GM12878 (cell line): ENCODE measurements at regions not wholly inside any gene's neighbourhood (a gene's known extent, or its start where the extent isn't known, plus 50 kb on each side); places are given as distances from the start of the nearest gene placed in this dataset.

ENCODE experiments used
- ATAC-seq: fragments of 200-7000 bp; cut with Tn5 transposase; 3 replicates; pipeline ENCODE4 v1.9.1; 2020; ENCODE audit warnings: mild to moderate bottlenecking, moderate library complexity
- BruUV-seq: library from RNA; stranded (reverse); fragments of 400-500 nt; replicated peaks from 2 replicates; lab custom pipeline; 2021; lab: Mats Ljungman, UMichigan
- CTCF ChIA-PET: fragments of 300-600 bp; sonication (Branson Sonifier 250); formaldehyde crosslinking; extraction: SDS; loops from one replicate; lab custom pipeline; 2021; ENCODE audit warnings: inconsistent platforms; lab: Yijun Ruan, JAX
- POLR2A ChIA-PET: fragments of 350-600 bp; formaldehyde crosslinking; extraction: SDS; loops from one replicate; lab custom pipeline; 2021; ENCODE audit warnings: inconsistent platforms; lab: Charles Lee
- RAD21 ChIA-PET: fragments of 300-600 bp; sonication (Branson Sonifier 250); formaldehyde crosslinking; loops from one replicate; lab custom pipeline; 2023; ENCODE audit warnings: antibody characterized with exemption; ENCODE audit not compliant: unreplicated experiment; lab: Charles Lee
- SMC1A ChIA-PET: fragments of 300-600 bp; sonication (Branson Sonifier 250); formaldehyde crosslinking; loops from one replicate; lab custom pipeline; 2023; ENCODE audit not compliant: unreplicated experiment, uncharacterized antibody; lab: Charles Lee
- DNase-seq: peaks from one replicate; pipeline ENCODE4 v3.0.0-alpha.2; 2011; ENCODE audit warnings: low read depth, low spot score
- FAIRE-seq: peaks from 3 replicates; lab custom pipeline; 2011; peaks lifted over from hg19 to GRCh38; lab: Jason Lieb, UNC
- H2AFZ ChIP-seq: 2 replicates; pipeline ENCODE4 v1.6.0; 2011; ENCODE audit warnings: low read depth, low read length, control low read depth; ENCODE audit not compliant: control insufficient read depth
- H3K27ac ChIP-seq: 2 replicates; pipeline ENCODE4 v1.5.1; 2011; ENCODE audit warnings: control low read depth; ENCODE audit not compliant: control insufficient read depth, insufficient read depth
- H3K27me3 ChIP-seq, 2 experiments: replicated peaks in 1 of 2; 2 replicates each; pipeline versions ENCODE4 v1.6.0 to v1.6.1; 2011; ENCODE audit warnings: low read length in 1 of 2; ENCODE audit not compliant: control insufficient read depth in 2 of 2, insufficient read depth in 2 of 2
- H3K36me3 ChIP-seq, 2 experiments: 2 replicates each; pipeline ENCODE4 v1.5.1; 2011; ENCODE audit warnings: low read length in 1 of 2; ENCODE audit not compliant: control insufficient read depth in 2 of 2, insufficient read depth in 2 of 2
- H3K4me1 ChIP-seq: 2 replicates; pipeline ENCODE4 v1.6.1; 2011; ENCODE audit warnings: mild to moderate bottlenecking, low read length, moderate library complexity, mixed read lengths; ENCODE audit not compliant: control insufficient read depth, insufficient read depth
- H3K4me2 ChIP-seq: 2 replicates; pipeline ENCODE4 v1.6.0; 2011; ENCODE audit warnings: control low read depth; ENCODE audit not compliant: control insufficient read depth, insufficient read depth
- H3K4me3 ChIP-seq: fragments of 200-600 bp; sonication (generic); 2 replicates; pipeline ENCODE4 v1.5.1; 2016
- H3K79me2 ChIP-seq: 2 replicates; pipeline ENCODE4 v1.6.0; 2011; ENCODE audit warnings: low read length; ENCODE audit not compliant: control insufficient read depth, insufficient read depth
- H3K9ac ChIP-seq: 2 replicates; pipeline ENCODE4 v1.8.0; 2011; ENCODE audit warnings: low read length, control low read depth, mixed read lengths; ENCODE audit not compliant: control insufficient read depth, insufficient read depth
- H3K9me3 ChIP-seq: replicated peaks from 3 replicates; pipeline ENCODE4 v1.5.1; 2011; ENCODE audit warnings: mild to moderate bottlenecking, low read length; ENCODE audit not compliant: control insufficient read depth, insufficient read depth
- H4K20me1 ChIP-seq: 2 replicates; pipeline ENCODE4 v1.6.0; 2011; ENCODE audit not compliant: control insufficient read depth, insufficient read depth
- CHD1 ChIP-seq: IDR thresholded peaks from 2 replicates; pipeline ENCODE4 v1.6.1; 2012; ENCODE audit warnings: low read depth, low read length, improper control_type of control experiment
- KAT2A ChIP-seq: conservative IDR thresholded peaks from 2 replicates; pipeline ENCODE4 v1.6.1; 2011; ENCODE audit warnings: low read depth, low read length; ENCODE audit not compliant: control insufficient read depth
- PML ChIP-seq: IDR thresholded peaks from 2 replicates; pipeline ENCODE4 v1.6.1; 2012; ENCODE audit warnings: low read length, inconsistent platforms
- RCOR1 ChIP-seq: conservative IDR thresholded peaks from 2 replicates; pipeline ENCODE4 v1.6.1; 2012; ENCODE audit warnings: low read depth, low read length, improper control_type of control experiment
- RELA ChIP-seq: fragments of 450-650 bp; IDR thresholded peaks from 2 replicates; pipeline ENCODE4 v1.8.0; 2014; ENCODE audit warnings: borderline replicate concordance; ENCODE audit not compliant: partially characterized antibody
- SIX5 ChIP-seq: IDR thresholded peaks from 2 replicates; pipeline ENCODE4 v1.6.1; 2011; ENCODE audit warnings: mild to moderate bottlenecking, low read depth, low read length, moderate library complexity; ENCODE audit not compliant: severe bottlenecking
- SREBF2 ChIP-seq: IDR thresholded peaks from 2 replicates; pipeline ENCODE4 v1.6.1; 2012; ENCODE audit warnings: mild to moderate bottlenecking, low read length
- TARDBP ChIP-seq: IDR thresholded peaks from 2 replicates; pipeline ENCODE4 v1.6.1; 2016; ENCODE audit warnings: borderline replicate concordance
- WGBS: methylation state at CpG from one replicate; pipeline ENCODE4 v1.1.6; 2016; ENCODE audit warnings: low lambda C conversion rate; ENCODE audit not compliant: insufficient replicate concordance, insufficient coverage; ENCODE audit errors: missing lambda C conversion rate; 5-methylcytosine and 5-hydroxymethylcytosine counted together
- in situ Hi-C: fragments of 300-500 bp; cut with MboI; formaldehyde crosslinking; loops from 9 replicates; pipeline ENCODE4 v1.14.3; 2018; ENCODE audit warnings: mixed read lengths
- intact Hi-C: fragments of 100-400 bp; cut with micrococcal nuclease; formaldehyde crosslinking; loops from one replicate; pipeline ENCODE4 v1.14.2; 2022; ENCODE audit not compliant: unreplicated experiment
- TF ChIP-seq, protein P1 (sequence below): fragments of 450-650 bp; IDR thresholded peaks from 2 replicates; pipeline ENCODE4 v1.6.1; 2017; ENCODE audit warnings: mild to moderate bottlenecking
- TF ChIP-seq, protein P2 (sequence below): fragments of 450-650 bp; formaldehyde crosslinking; IDR thresholded peaks from 2 replicates; pipeline ENCODE4 v1.5.0; 2022; ENCODE audit warnings: mild to moderate bottlenecking, missing genetic modification characterization
- TF ChIP-seq, protein P3 (sequence below): fragments of 450-650 bp; IDR thresholded peaks from 2 replicates; pipeline ENCODE4 v1.6.1; 2017; ENCODE audit warnings: mild to moderate bottlenecking, low read depth, inconsistent platforms; ENCODE audit not compliant: poor library complexity, severe bottlenecking

DNA sequence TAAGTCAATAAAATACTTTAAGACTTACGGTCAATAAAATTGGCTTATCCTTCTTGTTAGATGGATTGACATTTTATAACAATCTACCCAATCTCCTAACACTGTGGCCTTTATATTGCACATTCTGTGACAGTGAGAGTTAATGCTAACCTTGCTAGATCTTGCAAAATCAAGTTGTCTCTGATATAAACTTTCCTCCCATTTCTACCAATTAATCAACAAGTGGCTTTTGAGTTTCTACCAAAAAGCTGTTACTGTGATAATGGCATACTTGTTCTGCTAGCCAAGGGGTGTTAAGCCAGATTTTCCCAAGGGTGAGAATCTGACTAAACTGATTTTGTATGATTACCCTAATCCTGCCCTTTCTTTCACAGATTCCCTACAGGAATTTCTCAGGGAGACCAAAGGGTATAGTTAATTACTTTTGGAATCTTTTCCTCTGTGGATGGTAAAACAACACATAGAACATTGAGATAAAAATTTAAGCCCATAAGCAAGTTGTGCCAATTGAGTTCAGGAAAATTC lies 174.1 kb upstream of the SUCLG2 start:
- no peak overlapping the region for H3K9ac ChIP-seq
- TF ChIP-seq, protein P1, sequence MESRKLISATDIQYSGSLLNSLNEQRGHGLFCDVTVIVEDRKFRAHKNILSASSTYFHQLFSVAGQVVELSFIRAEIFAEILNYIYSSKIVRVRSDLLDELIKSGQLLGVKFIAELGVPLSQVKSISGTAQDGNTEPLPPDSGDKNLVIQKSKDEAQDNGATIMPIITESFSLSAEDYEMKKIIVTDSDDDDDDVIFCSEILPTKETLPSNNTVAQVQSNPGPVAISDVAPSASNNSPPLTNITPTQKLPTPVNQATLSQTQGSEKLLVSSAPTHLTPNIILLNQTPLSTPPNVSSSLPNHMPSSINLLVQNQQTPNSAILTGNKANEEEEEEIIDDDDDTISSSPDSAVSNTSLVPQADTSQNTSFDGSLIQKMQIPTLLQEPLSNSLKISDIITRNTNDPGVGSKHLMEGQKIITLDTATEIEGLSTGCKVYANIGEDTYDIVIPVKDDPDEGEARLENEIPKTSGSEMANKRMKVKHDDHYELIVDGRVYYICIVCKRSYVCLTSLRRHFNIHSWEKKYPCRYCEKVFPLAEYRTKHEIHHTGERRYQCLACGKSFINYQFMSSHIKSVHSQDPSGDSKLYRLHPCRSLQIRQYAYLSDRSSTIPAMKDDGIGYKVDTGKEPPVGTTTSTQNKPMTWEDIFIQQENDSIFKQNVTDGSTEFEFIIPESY: no peak
- no peak for TF ChIP-seq SIX5
- no peak for TF ChIP-seq CHD1
- no peak for TF ChIP-seq TARDBP
- TF ChIP-seq, protein P2, sequence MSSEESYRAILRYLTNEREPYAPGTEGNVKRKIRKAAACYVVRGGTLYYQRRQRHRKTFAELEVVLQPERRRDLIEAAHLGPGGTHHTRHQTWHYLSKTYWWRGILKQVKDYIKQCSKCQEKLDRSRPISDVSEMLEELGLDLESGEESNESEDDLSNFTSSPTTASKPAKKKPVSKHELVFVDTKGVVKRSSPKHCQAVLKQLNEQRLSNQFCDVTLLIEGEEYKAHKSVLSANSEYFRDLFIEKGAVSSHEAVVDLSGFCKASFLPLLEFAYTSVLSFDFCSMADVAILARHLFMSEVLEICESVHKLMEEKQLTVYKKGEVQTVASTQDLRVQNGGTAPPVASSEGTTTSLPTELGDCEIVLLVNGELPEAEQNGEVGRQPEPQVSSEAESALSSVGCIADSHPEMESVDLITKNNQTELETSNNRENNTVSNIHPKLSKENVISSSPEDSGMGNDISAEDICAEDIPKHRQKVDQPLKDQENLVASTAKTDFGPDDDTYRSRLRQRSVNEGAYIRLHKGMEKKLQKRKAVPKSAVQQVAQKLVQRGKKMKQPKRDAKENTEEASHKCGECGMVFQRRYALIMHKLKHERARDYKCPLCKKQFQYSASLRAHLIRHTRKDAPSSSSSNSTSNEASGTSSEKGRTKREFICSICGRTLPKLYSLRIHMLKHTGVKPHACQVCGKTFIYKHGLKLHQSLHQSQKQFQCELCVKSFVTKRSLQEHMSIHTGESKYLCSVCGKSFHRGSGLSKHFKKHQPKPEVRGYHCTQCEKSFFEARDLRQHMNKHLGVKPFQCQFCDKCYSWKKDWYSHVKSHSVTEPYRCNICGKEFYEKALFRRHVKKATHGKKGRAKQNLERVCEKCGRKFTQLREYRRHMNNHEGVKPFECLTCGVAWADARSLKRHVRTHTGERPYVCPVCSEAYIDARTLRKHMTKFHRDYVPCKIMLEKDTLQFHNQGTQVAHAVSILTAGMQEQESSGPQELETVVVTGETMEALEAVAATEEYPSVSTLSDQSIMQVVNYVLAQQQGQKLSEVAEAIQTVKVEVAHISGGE (CRISPR knock-in tag): no peak
- no peak for TF ChIP-seq RCOR1
- TF ChIP-seq, protein P3, sequence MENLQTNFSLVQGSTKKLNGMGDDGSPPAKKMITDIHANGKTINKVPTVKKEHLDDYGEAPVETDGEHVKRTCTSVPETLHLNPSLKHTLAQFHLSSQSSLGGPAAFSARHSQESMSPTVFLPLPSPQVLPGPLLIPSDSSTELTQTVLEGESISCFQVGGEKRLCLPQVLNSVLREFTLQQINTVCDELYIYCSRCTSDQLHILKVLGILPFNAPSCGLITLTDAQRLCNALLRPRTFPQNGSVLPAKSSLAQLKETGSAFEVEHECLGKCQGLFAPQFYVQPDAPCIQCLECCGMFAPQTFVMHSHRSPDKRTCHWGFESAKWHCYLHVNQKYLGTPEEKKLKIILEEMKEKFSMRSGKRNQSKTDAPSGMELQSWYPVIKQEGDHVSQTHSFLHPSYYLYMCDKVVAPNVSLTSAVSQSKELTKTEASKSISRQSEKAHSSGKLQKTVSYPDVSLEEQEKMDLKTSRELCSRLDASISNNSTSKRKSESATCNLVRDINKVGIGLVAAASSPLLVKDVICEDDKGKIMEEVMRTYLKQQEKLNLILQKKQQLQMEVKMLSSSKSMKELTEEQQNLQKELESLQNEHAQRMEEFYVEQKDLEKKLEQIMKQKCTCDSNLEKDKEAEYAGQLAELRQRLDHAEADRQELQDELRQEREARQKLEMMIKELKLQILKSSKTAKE: no peak
- no peak for TF ChIP-seq KAT2A
- TF ChIP-seq PML: no peak
- TF ChIP-seq RELA: no peak
- no peak for TF ChIP-seq SREBF2
- H3K27ac ChIP-seq: no peak overlapping the region
- 0% methylated on average over 1 of the region's 1 CpG for WGBS
- RAD21 ChIA-PET: no interaction called here
- H3K9me3 ChIP-seq: no peaks in the 10 kb centered on the region
- no peaks in the 10 kb centered on the region for H3K36me3 ChIP-seq
- H3K79me2 ChIP-seq: no peaks in the 10 kb centered on the region
- ATAC-seq (no peak), FAIRE-seq (no peak), DNase-seq (no peak)
- intact Hi-C loops: no loop called here
- H3K4me3 ChIP-seq: no peak overlapping the region
- POLR2A ChIA-PET: no interaction called here
- CTCF ChIA-PET: no interaction called here
- no TSS peak for BruUV-seq
- no peaks in the 10 kb centered on the region for H3K27me3 ChIP-seq
- H3K4me2 ChIP-seq: no peak overlapping the region
- in situ Hi-C loops: no loop called here
- SMC1A ChIA-PET: no interaction called here
- H2AFZ ChIP-seq: no peak overlapping the region
- no peaks in the 10 kb centered on the region for H4K20me1 ChIP-seq
- H3K4me1 ChIP-seq: no peaks in the 10 kb centered on the region
